ENCODE measurements at regions not wholly inside any gene's neighbourhood (a gene's known extent, or its start where the extent isn't known, plus 50 kb on each side); places are given as distances from the start of the nearest gene placed in this dataset.

DNA sequence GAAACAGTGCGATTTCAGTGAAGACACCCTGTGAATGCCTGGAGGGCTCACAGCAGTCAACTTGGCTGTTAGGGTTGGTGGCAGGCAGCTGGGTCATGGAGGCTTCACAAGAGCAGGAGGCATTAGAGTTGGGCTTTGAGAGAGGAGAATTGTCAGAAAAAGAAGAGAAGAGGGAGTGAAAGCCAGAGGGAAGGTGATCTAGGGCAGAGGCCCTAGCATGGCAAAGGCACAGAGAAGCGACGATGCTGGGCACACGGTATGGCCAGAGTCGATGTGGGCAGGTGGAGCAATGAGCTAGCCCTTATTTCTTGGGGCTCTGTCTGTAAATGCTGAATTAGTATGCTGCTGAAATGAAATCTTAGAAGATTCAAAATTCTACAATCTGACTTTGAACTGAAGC, 52.6 kb upstream of the OLFM4 start:
- DNase-seq (ENCODE audit: low read depth) = no peak

DNA sequence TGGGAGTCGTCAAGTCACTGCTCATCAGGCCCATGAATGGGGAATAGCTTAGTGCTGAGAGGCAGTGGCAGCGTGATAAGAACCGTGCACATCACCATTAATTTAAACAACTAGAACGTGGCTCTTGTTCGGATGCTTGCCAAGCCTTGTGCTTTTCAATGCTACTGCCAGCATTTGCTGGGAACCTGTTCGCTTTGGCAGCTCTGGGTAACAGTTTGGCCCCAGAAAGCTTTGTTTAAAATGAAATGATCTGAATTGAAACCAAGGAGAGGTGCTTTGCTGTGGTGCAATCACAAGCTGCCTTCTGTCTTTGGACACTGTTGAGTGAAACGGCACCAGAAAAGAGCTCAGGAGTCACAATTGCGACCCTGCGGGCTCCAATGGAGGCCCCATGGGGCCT, 53.5 kb upstream of the OLFM4 start:
- DNase-seq (ENCODE audit: low read depth) = no peak

- DNase-seq (ENCODE audit: low read depth) = no peak
These were observed 53.9 kb upstream of the OLFM4 start for GRCh38 chr13:52974711-52975110.

DNA sequence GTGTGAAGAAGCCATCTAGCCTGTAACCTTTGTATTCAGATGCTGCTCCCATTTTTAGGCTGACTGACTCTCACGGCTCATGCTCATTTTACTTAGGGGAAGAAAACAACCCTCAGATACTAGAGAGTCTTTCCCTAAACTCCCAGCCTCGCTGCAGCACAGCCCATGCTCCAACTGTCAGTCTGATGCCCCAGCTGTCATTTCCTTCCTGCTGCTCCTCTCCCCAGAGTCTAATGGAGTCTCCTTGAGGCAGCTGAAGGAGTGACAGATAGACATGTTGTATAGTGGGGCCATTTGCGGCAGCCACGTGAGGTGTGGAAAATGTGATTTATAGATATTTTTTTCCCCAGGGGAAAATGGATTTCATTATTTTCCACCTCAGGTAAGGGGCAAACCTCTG, 59.2 kb upstream of the OLFM4 start:
- no peak for DNase-seq (ENCODE audit: low read depth)

DNA sequence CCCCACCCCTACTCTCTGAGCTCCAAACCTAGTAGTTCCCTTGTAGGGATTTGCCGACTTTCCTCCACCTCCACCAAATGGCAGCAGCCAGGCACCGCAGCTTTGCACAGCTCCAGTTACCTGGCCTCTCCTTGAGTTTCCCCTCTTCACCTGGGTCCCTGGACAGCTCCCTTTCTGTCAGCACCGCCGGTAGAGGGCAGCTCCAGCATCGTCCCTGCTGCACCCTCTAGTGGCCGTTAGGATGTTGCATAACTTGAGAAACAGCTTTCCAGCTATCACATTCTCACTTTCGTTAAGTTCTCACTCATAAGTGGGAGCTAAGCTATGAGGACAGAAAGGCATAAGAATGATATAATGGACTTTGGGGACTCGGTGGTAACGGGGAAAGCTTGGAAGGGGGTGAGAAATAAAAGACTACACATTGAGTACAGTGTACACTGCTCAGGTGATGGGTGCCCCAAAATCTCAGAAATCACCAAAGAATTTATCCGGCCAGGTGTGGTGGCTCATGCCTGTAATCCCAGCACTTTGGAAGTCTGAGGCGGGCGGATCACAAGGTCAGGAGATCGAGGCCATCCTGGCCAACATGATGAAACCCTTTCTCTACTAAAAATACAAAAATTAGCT, 60.4 kb upstream of the OLFM4 start:
- DNase-seq (ENCODE audit: low read depth) = peak; percentile 40

- no peak for DNase-seq (ENCODE audit: low read depth)
These were observed 66.6 kb upstream of the OLFM4 start for GRCh38 chr13:52961987-52962386.

GRCh38 chr13:52961256-52961910, 67.2 kb upstream of the OLFM4 start:
- no peak for DNase-seq (ENCODE audit: low read depth)

GRCh38 chr13:52955472-52955874, 73.1 kb upstream of the OLFM4 start:
- DNase-seq (ENCODE audit: low read depth) = no peak

GRCh38 chr13:52954838-52955237, 73.8 kb upstream of the OLFM4 start:
- DNase-seq (ENCODE audit: low read depth) = no peak

DNA sequence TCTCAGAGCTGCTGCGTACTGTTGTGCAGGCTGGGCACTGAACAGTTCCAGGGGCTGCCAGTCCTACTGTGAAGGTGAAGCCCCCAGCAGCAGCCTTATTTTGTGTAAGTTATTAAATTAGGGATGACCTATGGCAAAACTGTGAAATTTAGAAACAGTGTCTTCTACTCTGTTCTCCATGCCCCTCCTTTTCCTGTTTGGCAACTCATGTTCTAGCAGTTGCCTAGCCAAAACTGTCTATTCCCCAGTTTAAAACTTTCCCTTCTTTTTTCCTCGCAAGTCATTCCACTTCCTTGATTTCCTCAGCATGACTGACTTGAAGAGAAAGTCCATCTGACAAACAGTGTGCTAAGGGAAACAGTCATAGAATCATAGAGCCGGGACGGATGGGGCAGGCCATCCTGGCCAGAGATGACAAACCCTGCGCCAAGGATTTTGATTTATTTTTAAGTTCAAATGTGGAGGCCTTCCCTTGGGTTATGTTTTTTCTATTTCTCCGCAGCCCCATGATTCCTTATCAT, 78.1 kb upstream of the OLFM4 start:
- no peak for DNase-seq (ENCODE audit: low read depth)

DNA sequence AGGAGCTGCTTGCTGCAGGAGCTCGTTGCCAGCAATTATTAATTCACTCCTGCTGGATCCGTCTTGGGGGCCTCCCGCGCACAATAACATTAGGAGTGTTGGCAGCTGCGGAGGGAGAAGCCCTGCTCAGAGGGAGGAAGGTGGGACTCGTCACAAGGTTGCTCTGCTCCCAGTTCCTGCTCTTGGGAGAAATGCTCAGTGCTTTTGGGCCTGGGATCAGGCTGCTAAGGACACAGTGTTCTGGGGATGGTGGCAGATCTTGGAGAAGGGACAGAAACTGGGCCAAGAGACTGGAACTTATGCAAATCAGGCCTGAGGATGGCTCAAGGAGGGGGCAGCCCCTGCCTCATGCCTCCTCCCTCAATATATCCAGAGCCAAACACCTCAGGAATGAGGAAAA, 78.9 kb upstream of the OLFM4 start:
- no peak for DNase-seq (ENCODE audit: low read depth)

DNA sequence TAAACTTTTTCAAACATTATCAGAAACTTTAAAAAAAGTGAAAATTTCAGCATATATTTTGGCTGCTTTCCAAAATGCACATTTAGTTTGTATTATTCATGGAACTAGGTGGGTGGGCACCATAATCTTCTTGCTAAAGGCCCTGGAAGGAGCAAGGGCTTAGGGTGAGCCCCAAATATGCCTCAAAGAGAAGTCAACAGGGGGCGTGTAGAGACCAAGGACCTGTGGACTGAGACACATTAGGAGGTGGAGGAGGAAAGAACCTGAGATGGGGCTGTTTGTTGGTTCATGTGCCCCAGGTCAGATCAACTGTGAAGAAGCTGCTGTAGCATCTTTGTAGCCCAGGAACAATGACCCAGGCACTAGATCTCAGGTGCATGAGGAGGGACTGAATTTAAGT, 79.6 kb upstream of the OLFM4 start:
- DNase-seq (ENCODE audit: low read depth) = no peak

DNA sequence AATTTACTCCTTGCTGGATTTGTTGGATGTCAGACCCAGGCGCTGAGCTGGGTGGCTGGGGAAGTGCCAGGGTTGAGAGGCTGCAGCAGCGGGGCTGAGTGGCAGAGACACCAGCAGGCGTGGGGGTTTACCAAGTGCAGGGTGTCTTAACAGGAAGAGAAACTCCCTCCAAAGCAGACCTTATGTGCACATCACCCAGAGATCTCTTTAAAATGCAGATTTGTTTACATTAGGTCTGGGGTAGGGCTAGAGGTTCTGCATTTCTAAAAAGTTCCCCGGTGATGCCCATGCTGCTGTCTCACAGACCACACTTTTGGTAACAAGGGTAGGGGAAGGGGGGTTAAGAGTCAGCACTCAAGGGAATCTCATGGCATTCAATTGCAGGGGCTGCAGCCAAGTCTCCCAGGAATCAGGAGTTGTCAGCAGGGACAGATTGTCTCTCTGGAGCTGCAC, 80.7 kb upstream of the OLFM4 start:
- DNase-seq (ENCODE audit: low read depth) = no peak

DNA sequence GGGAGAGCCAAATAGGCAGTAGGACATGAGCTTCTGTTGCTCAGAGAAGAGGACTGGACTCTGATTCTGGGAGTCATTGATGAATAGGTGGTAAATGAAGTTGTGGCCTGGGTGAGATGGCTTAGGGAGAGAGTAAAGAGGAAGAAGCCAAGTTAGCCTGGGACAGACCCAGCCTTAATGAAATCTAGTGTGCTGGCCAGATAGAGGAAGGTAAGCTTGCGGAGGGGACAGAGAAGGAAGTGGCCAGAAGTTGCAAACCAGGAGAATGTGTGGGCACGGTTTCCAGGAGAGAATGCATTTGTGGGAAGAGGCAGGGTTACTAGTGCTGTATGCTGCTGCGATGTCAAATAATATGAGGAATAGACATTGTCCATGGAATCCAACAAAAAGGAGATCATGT, 83.3 kb upstream of the OLFM4 start:
- no peak for DNase-seq (ENCODE audit: low read depth)

DNA sequence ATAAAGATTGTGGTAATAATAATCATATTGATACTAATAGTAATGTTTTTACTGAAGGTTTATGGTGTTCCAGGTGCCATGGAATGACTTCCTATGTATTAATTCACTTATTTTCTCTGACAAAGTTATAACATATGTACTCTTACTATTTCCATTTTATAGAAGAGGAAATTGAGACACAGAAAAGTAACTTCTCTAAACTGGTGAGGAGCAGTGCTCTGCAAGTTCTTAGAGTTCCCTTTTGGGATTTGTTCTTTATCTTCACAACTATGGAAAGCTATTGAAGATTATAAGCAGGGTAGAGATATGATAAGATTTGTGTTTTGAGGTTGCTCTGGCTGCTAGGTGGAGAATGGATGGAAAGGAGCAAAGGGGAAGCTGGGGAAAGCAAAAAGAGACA, 83.9 kb upstream of the OLFM4 start:
- DNase-seq (ENCODE audit: low read depth) = no peak

DNA sequence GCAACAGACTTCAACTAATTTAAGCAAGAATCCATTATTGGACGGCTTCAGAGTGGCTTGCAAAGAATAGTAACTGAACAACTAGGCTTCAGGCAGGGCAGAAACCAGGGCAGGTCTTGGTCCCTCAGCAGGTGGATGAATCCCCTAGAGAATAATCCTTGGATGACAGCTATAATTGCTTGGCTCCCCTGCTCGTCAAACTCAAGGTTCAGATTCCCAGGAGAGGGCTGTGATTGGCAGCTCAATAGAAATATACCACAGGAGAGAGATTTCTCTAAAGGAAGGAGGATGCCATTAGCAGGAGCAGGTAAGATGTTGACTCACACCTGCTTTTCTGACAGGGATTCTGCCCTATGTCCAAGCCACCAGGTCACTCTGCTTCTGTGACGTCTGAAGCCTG, 89.6 kb upstream of the PCDH8 start:
- no peak for DNase-seq (ENCODE audit: low read depth)

DNA sequence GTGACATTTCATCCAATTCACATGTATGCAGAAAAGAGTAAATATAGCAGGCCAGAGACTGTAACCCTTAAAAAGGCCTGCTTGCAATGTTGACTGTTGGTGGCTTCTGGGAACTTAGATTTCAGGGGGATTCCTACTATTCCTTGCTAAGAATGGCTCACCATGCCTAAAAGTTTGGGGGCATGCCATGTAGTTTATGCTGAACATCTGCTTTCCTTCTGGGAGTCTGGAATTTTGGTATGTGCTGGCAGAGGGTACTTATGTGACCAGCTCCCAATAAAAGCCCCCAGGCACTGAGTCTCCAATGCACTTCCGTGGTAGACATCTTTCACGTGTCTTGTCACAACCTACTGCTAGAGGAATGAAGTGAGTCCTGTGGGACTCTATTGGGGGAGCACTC, 88.4 kb upstream of the PCDH8 start:
- DNase-seq (ENCODE audit: low read depth) = no peak

DNA sequence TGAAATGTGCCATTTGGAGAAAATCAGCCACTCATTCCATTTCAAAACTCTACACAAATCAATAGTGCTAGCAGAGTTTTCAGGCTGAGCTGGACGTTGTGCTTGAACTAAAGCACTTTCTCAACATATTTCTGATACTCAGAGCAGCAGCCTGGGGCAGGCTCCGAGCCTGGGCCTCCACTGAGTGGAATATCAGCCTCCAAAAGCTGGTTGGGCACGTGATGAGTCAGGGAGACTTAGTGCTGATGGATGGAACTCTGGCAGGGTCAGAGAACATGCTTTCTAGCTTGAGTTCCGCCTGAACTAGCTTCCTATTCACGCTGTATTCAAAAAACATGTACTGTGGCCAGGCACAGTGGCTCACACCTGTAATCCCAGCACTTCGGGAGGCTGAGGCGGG, 85.8 kb upstream of the PCDH8 start:
- DNase-seq (ENCODE audit: low read depth) = no peak

GRCh38 chr13:52933547-52934210, 85.2 kb upstream of the PCDH8 start:
- DNase-seq (ENCODE audit: low read depth) = no peak

- DNase-seq (ENCODE audit: low read depth) = no peak
These were observed 84.7 kb upstream of the PCDH8 start for GRCh38 chr13:52933099-52933498.

GRCh38 chr13:52932649-52933048, 84.2 kb upstream of the PCDH8 start:
- DNase-seq (ENCODE audit: low read depth) = no peak

GRCh38 chr13:52931539-52932431, 83.3 kb upstream of the PCDH8 start:
- DNase-seq (ENCODE audit: low read depth) = no peak

Measured in Daoy (cell line).